ENCODE measurements at regions not wholly inside any gene's neighbourhood (a gene's known extent, or its start where the extent isn't known, plus 50 kb on each side); places are given as distances from the start of the nearest gene placed in this dataset.
"Not testable (repeated sequence)": the region's sequence is repeated elsewhere in the genome, so short reads cannot be mapped to it uniquely, and the experiment has no call there.

DNA sequence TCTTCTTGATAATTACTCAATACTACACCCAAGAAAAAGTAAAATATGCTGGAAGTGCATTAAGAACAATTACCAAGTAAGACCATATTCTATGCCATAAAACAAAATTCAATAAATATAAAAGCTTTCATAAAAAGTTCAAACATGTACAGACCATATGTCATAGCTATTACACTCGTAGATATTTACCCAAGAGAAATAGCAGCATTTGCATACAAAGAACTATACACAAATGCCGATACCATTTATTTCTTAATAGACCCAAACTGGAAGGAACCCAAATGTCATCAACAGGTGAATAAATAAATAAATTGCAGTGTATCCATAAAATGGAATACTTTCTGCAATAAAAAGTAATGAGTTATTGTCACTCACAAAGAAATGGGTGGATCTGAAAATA lies 78.3 kb upstream of the SLC16A7 start:
- no peak for DNase-seq (ENCODE audit: low read depth in 4 of 4, low spot score in 3 of 4)

- DNase-seq (ENCODE audit: low read depth in 4 of 4, low spot score in 3 of 4), result no peak
Observed at GRCh38 chr12:59500915-59501314, 94.9 kb upstream of the SLC16A7 start.

- DNase-seq (ENCODE audit: low read depth in 4 of 4, low spot score in 3 of 4), result no peak
Observed at GRCh38 chr12:59500335-59500734, 95.5 kb upstream of the SLC16A7 start.

DNA sequence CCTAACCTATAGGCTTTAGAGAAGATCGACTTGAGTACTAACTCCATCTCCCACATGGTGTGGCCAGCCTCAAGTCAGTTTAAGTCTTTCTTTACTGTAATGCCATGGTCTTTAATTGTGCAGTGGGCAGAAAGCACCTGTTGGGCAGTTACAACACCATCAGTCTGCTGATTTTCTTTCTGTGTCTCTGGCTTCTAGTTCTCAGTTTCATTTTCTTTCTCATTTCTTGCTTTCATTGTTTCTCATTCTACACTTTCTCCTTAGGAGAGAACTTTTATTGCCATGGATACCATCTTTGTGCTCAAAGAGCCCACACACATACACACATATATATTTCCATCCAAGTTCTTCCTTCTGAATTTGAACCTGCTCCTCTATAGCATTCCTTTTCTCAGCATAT lies 96.1 kb upstream of the SLC16A7 start:
- DNase-seq (ENCODE audit: low read depth in 4 of 4, low spot score in 3 of 4), result no peak

GRCh38 chr12:59494617-59495016 lies 101.2 kb upstream of the SLC16A7 start:
- no peak for DNase-seq (ENCODE audit: low read depth in 4 of 4, low spot score in 3 of 4)

DNA sequence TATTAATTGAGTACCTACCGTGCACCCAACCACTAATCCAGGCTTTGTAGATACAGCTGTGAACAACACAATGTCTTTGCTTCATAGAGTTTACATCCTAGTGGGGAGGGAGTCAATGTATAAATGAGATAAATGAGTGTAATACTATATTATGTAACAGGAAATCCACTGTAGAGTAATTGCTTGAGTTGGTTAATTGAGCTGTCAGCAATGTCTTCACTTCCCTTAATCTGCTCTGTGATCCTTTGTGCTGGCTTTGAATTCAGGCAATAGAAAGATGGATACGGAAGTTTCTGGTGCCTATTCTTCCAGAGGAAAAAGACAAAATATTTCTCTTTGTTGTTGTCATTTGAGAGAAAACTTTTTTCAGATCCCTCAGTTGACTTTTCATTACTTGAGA lies 104.0 kb upstream of the SLC16A7 start:
- DNase-seq (ENCODE audit: low read depth in 4 of 4, low spot score in 3 of 4), result no peak

- no peak for DNase-seq (ENCODE audit: low read depth in 4 of 4, low spot score in 3 of 4)
Observed at GRCh38 chr12:59486827-59487226, 109.0 kb upstream of the SLC16A7 start.

- DNase-seq (ENCODE audit: low read depth in 4 of 4, low spot score in 3 of 4), result no peak
Observed at GRCh38 chr12:59484575-59484974, 111.3 kb upstream of the SLC16A7 start.

DNA sequence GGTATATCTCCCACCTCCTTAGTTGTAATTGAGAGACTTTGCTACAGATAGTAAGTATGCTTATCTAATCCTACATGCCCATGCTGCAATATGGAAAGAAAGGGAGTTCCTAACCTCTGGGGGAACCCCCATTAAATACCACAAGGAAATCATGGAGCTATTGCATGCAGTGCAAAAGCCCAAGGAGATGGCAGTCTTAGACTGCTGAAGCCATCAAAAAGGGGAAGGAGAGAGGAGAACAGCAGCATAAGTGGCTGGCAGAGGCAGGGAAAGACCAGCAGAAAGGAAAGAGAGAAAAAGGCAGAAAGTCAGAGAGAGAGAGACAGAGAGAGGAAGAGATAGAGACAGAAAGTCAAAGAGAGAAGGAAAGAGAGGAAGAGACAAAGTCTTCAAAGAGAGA lies 121.6 kb upstream of the SLC16A7 start:
- DNase-seq (ENCODE audit: low read depth in 4 of 4, low spot score in 3 of 4), result not testable (repeated sequence)

- no peak for DNase-seq (ENCODE audit: low read depth in 4 of 4, low spot score in 3 of 4)
Observed at GRCh38 chr12:59472273-59472672, 123.6 kb upstream of the SLC16A7 start.

GRCh38 chr12:59459966-59460660 lies 135.7 kb upstream of the SLC16A7 start:
- DNase-seq (ENCODE audit: low read depth in 4 of 4, low spot score in 3 of 4), result no peak

GRCh38 chr12:59453475-59453874 lies 142.4 kb upstream of the SLC16A7 start:
- no peak for DNase-seq (ENCODE audit: low read depth in 4 of 4, low spot score in 3 of 4)

- no peak for DNase-seq (ENCODE audit: low read depth in 4 of 4, low spot score in 3 of 4)
Observed at GRCh38 chr12:59452746-59453145, 143.1 kb upstream of the SLC16A7 start.

DNA sequence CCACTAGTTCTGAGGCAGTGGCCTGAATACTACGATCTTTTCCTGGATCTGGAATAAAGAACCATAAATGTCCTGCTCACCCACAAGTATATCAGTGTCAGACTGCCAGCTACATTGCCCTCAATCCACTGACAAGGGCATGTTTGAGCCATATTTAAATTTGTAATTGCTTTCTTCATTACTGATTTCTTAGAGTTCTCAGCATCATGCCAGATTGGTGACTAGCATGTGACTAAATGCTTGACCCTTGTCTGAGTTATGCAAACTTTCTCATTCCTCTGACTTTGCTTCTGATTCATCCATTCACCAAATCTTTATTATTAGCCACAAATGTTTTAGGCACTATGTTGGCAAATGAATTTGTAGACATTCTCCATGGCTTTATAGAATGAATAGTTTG lies 143.6 kb upstream of the SLC16A7 start:
- no peak for DNase-seq (ENCODE audit: low read depth in 4 of 4, low spot score in 3 of 4)

GRCh38 chr12:59446116-59446515 lies 149.7 kb upstream of the SLC16A7 start:
- no peak for DNase-seq (ENCODE audit: low read depth in 4 of 4, low spot score in 3 of 4)

DNA sequence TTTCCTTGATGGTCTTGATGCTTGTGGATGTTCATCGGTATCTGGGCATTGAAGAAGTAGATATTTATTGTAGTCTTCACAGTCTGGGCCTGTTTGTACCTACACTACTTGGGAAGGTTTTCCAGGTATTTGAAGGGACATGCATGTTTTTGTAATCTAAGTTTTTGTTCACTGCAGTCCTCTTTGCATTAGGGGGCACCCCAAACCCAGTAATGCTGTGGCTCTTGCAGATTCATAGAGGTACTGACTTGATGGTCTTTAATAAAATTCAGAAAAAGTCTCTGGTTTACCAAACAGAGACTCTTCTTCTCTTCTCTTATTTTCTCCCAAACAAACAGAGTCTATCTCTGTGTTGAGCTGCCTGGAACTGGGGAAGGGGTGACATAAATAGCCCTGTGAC lies 150.9 kb upstream of the SLC16A7 start:
- no peak for DNase-seq (ENCODE audit: low read depth in 4 of 4, low spot score in 3 of 4)

DNA sequence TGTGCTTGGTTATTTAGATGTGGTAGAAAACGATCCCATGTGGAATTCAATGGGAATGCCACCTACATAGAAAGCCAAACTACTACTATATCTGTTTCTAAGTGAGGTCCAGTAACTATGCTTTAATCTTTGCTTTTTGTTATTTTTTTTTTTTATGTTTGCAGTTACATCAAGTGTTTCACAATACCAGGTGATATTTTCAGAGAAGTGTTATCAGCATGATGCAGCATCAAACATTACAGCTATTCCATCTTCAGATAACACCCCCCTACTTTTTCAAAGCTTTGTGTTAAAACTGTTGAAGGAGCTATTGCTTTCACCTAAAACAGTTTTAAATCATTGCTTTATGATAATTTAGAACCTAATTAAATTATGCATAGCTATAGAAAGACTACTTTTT lies 163.8 kb upstream of the SLC16A7 start:
- no peak for DNase-seq (ENCODE audit: low read depth in 4 of 4, low spot score in 3 of 4)

DNA sequence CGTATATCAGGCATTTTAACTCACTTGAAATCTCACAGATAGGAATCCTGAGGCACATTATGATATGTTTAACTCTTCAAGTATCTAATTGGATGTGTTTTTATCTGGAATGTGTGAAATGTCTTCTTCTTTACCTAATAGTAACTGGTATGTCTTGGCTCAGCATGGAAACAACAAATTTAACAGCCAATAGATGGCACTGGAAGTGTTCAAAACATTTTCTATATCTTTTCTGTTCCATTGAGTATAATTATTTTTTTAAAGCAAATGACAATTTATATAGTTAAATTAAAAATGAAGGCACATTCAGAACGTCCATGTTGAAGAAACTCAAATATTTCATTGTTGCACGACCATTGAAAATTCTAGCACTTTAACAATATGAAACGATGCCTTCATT lies 164.6 kb upstream of the SLC16A7 start:
- no peak for DNase-seq (ENCODE audit: low read depth in 4 of 4, low spot score in 3 of 4)

GRCh38 chr12:59429766-59430165 lies 166.1 kb upstream of the SLC16A7 start:
- no peak for DNase-seq (ENCODE audit: low read depth in 4 of 4, low spot score in 3 of 4)

DNA sequence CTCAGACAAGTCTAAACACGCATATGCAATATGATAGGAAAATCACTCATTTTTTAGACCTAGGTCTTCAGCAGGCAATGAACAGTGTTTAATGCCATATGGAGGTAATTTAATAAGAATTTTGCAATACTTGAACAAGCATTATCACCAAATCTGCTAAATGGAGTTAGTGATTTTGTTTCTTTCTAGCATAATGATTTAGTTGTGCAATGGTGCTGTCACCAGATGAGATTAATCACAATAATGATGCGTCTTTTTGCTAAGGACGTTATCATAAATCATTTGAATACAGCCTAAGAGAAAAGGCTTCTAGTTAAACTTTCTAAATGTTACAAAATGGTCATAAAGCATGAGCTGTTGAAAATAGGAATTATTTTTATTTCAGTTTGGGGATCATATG lies 170.0 kb upstream of the SLC16A7 start:
- DNase-seq (ENCODE audit: low read depth in 4 of 4, low spot score in 3 of 4), result no peak

GRCh38 chr12:59424666-59425065 lies 171.2 kb upstream of the SLC16A7 start:
- DNase-seq (ENCODE audit: low read depth in 4 of 4, low spot score in 3 of 4), result not testable (repeated sequence)

- no peak for DNase-seq (ENCODE audit: low read depth in 4 of 4, low spot score in 3 of 4)
Observed at GRCh38 chr12:59414051-59414450, 181.8 kb upstream of the SLC16A7 start.

- DNase-seq (ENCODE audit: low read depth in 4 of 4, low spot score in 3 of 4), result no peak
Observed at GRCh38 chr12:59408431-59408830, 187.4 kb upstream of the SLC16A7 start.

All from right renal pelvis (tissue), 4 donors.